Activated B cell treated with CpG ODN at 0.5 μM for 24 hours (primary cell): ENCODE measurements at regions not wholly inside any gene's neighbourhood (a gene's known extent, or its start where the extent isn't known, plus 50 kb on each side); places are given as distances from the start of the nearest gene placed in this dataset.
"Not testable (repeated sequence)": the region's sequence is repeated elsewhere in the genome, so short reads cannot be mapped to it uniquely, and the experiment has no call there.

ENCODE experiments used
- ATAC-seq: fragments of 200-7000 bp; cut with Tn5 transposase; one replicate; pipeline ENCODE4 v1.10.0; 2021; ENCODE audit warnings: low read depth, mild to moderate bottlenecking, moderate library complexity
- CTCF ChIA-PET: fragments of 350-600 bp; sonication (Branson Sonifier 250); formaldehyde crosslinking; loops from one replicate; lab custom pipeline; 2021; ENCODE audit warnings: antibody characterized with exemption; lab: Charles Lee
- POLR2A ChIA-PET: fragments of 350-600 bp; sonication (Branson Sonifier 250); formaldehyde crosslinking; loops from one replicate; lab custom pipeline; 2021; ENCODE audit warnings: antibody characterized with exemption; lab: Charles Lee
- DNase-seq: peaks from one replicate; pipeline ENCODE4 v3.0.0; 2022
- H3K27ac Mint-ChIP-seq: one replicate; pipeline ENCODE4 v1.8.0; 2020; ENCODE audit warnings: mixed read lengths
- H3K27me3 Mint-ChIP-seq: one replicate; pipeline ENCODE4 v1.8.0; 2021; ENCODE audit warnings: mixed read lengths
- H3K36me3 Mint-ChIP-seq: one replicate; pipeline ENCODE4 v1.8.0; 2021; ENCODE audit warnings: low read depth, mixed read lengths
- H3K4me1 Mint-ChIP-seq: one replicate; pipeline ENCODE4 v1.8.0; 2021; ENCODE audit warnings: mixed read lengths
- H3K4me3 Mint-ChIP-seq: one replicate; pipeline ENCODE4 v1.8.0; 2020; ENCODE audit warnings: mild to moderate bottlenecking, mixed read lengths
- H3K9me3 Mint-ChIP-seq: one replicate; pipeline ENCODE4 v1.8.0; 2020; ENCODE audit warnings: mixed read lengths
- intact Hi-C: fragments of 100-400 bp; cut with micrococcal nuclease; formaldehyde crosslinking; loops from one replicate; pipeline ENCODE4 v1.15.1; 2024
- TF ChIP-seq, protein P1 (sequence below): fragments of 200-600 bp; IDR thresholded peaks from one replicate; pipeline ENCODE4 v1.8.0; 2022; ENCODE audit warnings: antibody characterized with exemption, mild to moderate bottlenecking

DNA sequence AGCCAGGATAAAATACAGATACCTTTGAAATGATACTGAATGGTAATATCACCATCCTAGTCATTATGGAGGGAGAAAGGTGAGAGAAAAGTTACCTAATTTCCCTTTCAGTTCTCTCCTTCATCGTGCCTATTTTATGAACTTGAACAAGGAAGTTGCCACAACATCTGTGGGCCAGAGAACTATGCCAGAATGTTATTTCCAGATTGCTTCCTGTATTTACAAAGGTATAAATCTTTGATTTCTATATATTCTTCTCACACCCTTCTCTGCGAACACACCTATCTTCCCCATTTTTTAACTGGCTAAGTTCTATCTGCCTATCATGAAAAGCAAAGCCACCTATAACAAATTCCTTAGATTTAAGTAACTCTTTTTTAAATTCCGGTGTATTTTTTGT, 163.6 kb upstream of the GRM7 start:
- POLR2A ChIA-PET, result no interaction called here
- intact Hi-C loops, result no loop called here
- TF ChIP-seq, protein P1, sequence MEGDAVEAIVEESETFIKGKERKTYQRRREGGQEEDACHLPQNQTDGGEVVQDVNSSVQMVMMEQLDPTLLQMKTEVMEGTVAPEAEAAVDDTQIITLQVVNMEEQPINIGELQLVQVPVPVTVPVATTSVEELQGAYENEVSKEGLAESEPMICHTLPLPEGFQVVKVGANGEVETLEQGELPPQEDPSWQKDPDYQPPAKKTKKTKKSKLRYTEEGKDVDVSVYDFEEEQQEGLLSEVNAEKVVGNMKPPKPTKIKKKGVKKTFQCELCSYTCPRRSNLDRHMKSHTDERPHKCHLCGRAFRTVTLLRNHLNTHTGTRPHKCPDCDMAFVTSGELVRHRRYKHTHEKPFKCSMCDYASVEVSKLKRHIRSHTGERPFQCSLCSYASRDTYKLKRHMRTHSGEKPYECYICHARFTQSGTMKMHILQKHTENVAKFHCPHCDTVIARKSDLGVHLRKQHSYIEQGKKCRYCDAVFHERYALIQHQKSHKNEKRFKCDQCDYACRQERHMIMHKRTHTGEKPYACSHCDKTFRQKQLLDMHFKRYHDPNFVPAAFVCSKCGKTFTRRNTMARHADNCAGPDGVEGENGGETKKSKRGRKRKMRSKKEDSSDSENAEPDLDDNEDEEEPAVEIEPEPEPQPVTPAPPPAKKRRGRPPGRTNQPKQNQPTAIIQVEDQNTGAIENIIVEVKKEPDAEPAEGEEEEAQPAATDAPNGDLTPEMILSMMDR, result no peak
- no peak overlapping the region for H3K4me3 Mint-ChIP-seq
- no peaks in the 10 kb centered on the region for H3K4me1 Mint-ChIP-seq
- no peak for DNase-seq
- H3K27me3 Mint-ChIP-seq, result no peaks in the 10 kb centered on the region
- no peaks in the 10 kb centered on the region for H3K36me3 Mint-ChIP-seq
- H3K27ac Mint-ChIP-seq, result no peak overlapping the region
- no peak for ATAC-seq
- CTCF ChIA-PET, result no interaction called here
- H3K9me3 Mint-ChIP-seq, result peaks cover 4% of the 10 kb centered on the region

DNA sequence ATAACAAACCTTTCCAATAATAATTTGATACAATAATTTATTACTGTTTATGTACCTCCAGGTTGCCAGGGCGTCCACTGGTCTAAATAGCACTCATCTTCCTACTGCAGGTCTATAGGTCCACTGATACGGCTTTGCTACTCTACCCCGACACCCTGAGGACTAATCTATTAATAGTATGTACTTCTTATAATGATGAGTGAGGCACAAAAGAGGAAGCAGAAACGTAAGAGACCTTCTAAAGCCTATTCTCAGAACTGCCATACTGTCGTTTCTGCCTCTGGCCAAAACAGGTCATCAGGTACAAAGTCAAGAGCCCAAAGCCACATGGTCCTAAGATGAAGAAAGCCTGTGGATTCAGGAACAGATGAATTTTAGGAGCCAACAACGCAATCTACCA, 163.2 kb upstream of the GRM7 start:
- ChIA-PET CTCF (no interaction called here), POLR2A (no interaction called here)
- Mint-ChIP-seq H3K4me1 (no peaks in the 10 kb centered on the region), H3K36me3 (no peaks in the 10 kb centered on the region), H3K4me3 (no peak overlapping the region), H3K9me3 (peaks cover 4% of the 10 kb centered on the region), H3K27me3 (no peaks in the 10 kb centered on the region), H3K27ac (no peak overlapping the region)
- TF ChIP-seq, protein P1, result no peak
- intact Hi-C loops, result no loop called here
- no peak for DNase-seq
- no peak for ATAC-seq

DNA sequence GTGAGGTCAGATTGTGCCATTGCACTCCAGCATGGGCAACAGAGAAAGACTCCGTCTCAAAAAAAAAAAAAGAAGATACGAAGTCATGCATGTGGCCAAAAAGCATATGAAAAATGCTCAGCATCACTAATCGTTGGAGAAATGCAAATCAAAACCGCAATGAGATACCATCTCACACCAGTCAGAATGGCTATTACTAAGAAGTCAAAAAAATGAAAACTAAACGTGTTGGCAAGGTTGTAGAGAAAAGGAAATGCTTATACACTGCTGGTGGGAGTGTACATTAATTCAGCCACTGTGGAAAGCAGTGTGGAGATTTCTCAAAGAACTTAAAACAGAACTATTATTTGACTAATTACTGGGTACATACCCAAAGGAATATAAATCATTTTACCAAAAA, 156.1 kb upstream of the GRM7 start:
- H3K27me3 Mint-ChIP-seq, H3K27ac Mint-ChIP-seq, H3K36me3 Mint-ChIP-seq, H3K9me3 Mint-ChIP-seq, POLR2A ChIA-PET, H3K4me3 Mint-ChIP-seq, intact Hi-C loops, DNase-seq, ATAC-seq, H3K4me1 Mint-ChIP-seq, CTCF ChIA-PET: not testable (repeated sequence)

DNA sequence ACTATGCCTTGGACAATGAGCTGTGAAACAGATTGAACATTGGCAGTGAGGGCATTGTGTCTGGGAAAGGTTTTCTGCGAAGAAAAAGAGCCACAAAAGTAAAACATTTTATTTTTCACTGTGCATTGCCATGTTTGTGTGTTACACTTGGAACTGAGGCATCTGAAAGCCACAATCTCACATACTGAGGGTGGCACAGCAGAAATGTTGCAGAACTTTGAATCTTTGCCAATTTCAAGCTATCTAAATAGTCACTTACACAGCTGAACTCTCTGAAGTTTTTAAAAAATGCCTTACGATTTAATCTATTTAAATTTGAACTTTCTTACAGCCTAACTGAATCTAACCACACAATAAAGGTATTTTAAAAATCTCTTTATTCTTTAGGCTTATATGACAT, 154.1 kb upstream of the GRM7 start:
- ChIA-PET CTCF (no interaction called here), POLR2A (no interaction called here)
- DNase-seq (no peak), ATAC-seq (no peak)
- Mint-ChIP-seq H3K36me3 (no peaks in the 10 kb centered on the region), H3K27me3 (no peaks in the 10 kb centered on the region), H3K4me1 (no peaks in the 10 kb centered on the region), H3K27ac (no peak overlapping the region), H3K9me3 (peaks cover under 1% of the 10 kb centered on the region), H3K4me3 (no peak overlapping the region)
- TF ChIP-seq, protein P1, result no peak
- intact Hi-C loops, result no loop called here

DNA sequence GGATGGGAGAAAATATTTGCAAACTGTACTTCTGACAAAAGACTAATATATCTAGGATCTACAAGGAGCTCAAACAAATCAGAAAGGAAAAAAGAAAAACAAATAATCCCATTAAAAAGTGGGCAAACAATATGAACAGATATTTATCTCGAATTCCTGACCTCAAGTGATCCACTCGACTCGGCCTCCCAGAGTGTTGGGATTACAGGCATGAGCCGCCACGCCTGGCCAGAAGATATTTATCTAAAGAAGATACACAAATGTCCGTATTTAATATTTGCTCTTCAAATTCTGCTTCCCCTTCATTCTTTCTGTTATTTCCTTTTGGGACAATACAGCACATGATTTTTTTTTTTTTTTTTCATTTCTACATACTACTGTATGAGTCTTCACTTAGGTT, 151.7 kb upstream of the GRM7 start:
- CTCF ChIA-PET, result no interaction called here
- DNase-seq, result no peak
- no peaks in the 10 kb centered on the region for H3K27me3 Mint-ChIP-seq
- TF ChIP-seq, protein P1, result no peak
- no peaks in the 10 kb centered on the region for H3K4me1 Mint-ChIP-seq
- no peaks in the 10 kb centered on the region for H3K9me3 Mint-ChIP-seq
- no peaks in the 10 kb centered on the region for H3K36me3 Mint-ChIP-seq
- H3K4me3 Mint-ChIP-seq, result no peak overlapping the region
- POLR2A ChIA-PET, result no interaction called here
- intact Hi-C loops, result no loop called here
- no peak overlapping the region for H3K27ac Mint-ChIP-seq
- no peak for ATAC-seq

DNA sequence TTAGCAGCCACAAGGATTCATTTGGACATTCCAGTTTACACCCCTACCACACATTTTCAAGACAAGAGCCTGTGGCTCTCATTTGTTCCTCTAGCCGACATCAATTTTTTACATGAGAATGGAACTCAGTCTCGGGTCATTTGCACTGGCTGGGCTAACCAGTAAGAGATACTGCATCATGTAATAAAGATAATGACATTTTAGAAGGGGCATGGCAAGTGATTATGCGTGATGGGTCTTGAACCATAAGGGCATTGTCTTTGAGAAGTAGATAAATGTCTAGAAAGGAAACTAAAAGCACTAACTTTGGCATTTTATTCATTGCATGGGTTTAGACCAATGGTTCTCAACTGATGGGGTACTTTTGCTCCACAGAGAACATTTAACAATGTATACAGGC, 146.0 kb upstream of the GRM7 start:
- Mint-ChIP-seq H3K36me3 (no peaks in the 10 kb centered on the region), H3K4me1 (peaks cover 13% of the 10 kb centered on the region), H3K27ac (no peak overlapping the region), H3K27me3 (no peaks in the 10 kb centered on the region), H3K4me3 (no peak overlapping the region), H3K9me3 (peaks cover 12% of the 10 kb centered on the region)
- intact Hi-C loops, result no loop called here
- POLR2A ChIA-PET, result no interaction called here
- CTCF ChIA-PET, result no interaction called here
- DNase-seq (no peak), ATAC-seq (no peak)
- TF ChIP-seq, protein P1, result no peak
